ENCODE measurements at regions not wholly inside any gene's neighbourhood (a gene's known extent, or its start where the extent isn't known, plus 50 kb on each side); places are given as distances from the start of the nearest gene placed in this dataset.
A peak's percentile ranks its signal among the peaks of the same experiment; 100 is the strongest.

DNA sequence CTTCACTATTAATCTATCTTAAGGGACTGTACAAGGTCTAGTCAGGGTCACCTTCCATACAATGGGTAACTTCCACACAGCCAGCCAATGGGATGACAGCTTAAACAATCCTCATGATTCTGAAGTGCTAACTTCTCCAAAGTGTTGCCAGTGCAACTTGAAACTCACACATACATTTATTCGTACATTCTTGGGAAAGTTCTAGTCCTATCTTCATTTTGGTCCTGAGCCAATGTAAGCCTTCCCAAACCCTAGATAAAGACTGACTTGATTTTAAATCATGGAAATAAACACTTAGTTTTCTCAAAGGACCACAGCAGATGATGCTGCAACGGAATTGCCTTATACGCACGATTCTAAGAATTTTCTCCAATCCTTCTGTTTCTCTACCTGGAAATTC lies 117.5 kb upstream of the COL1A2 start:
- DNase-seq (ENCODE audit: low read depth) = no peak
- TF ChIP-seq, protein P1, sequence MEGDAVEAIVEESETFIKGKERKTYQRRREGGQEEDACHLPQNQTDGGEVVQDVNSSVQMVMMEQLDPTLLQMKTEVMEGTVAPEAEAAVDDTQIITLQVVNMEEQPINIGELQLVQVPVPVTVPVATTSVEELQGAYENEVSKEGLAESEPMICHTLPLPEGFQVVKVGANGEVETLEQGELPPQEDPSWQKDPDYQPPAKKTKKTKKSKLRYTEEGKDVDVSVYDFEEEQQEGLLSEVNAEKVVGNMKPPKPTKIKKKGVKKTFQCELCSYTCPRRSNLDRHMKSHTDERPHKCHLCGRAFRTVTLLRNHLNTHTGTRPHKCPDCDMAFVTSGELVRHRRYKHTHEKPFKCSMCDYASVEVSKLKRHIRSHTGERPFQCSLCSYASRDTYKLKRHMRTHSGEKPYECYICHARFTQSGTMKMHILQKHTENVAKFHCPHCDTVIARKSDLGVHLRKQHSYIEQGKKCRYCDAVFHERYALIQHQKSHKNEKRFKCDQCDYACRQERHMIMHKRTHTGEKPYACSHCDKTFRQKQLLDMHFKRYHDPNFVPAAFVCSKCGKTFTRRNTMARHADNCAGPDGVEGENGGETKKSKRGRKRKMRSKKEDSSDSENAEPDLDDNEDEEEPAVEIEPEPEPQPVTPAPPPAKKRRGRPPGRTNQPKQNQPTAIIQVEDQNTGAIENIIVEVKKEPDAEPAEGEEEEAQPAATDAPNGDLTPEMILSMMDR (IDR thresholded peaks at IDR 0.05; ENCODE audit: insufficient read depth, low read length) = no peak
- H3K4me3 ChIP-seq (ENCODE audit: low read depth, low read length) = no peak overlapping the region

DNA sequence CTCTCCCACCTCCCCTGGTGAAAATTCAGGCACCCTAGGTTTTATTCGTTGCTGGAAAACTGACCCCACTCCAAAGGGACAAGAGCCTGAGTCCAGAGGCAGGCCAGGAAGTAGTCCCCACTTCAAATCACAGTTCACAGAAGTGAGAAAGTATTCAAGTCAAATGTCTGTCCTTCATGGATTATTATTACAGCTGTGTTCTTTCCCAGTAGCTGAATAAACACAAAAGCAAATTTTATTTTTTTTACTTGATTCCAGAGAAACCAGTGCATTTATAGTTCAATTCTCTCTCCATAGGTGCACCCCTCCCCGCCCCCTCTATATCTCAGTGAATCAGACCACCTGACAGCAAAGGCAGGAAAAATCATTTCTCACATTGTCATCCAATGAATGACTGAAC lies 113.8 kb upstream of the COL1A2 start:
- no peak overlapping the region for H3K4me3 ChIP-seq (ENCODE audit: low read depth, low read length)
- no peak for DNase-seq (ENCODE audit: low read depth)
- TF ChIP-seq, protein P1 (IDR thresholded peaks at IDR 0.05; ENCODE audit: insufficient read depth, low read length) = no peak

DNA sequence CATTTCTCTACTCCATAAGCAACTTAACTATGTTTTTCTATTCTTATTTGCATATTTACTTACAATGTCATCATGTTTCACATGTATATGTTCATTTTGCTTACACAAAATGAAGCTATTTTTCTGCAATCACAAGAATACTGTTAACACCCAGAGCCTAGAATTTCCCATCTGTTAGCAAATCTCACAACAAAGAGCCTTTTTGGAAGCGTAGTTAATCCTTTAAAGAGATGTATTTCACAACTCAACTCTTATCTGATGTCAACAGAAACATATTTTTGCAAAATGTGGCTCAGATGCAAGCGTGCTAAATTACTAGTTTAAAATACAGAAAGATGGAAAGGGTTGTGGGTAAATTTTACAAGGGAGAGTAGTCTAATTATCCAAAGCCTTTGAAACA lies 110.6 kb upstream of the COL1A2 start:
- TF ChIP-seq, protein P1 (IDR thresholded peaks at IDR 0.05; ENCODE audit: insufficient read depth, low read length) = no peak
- no peak overlapping the region for H3K4me3 ChIP-seq (ENCODE audit: low read depth, low read length)
- no peak for DNase-seq (ENCODE audit: low read depth)

DNA sequence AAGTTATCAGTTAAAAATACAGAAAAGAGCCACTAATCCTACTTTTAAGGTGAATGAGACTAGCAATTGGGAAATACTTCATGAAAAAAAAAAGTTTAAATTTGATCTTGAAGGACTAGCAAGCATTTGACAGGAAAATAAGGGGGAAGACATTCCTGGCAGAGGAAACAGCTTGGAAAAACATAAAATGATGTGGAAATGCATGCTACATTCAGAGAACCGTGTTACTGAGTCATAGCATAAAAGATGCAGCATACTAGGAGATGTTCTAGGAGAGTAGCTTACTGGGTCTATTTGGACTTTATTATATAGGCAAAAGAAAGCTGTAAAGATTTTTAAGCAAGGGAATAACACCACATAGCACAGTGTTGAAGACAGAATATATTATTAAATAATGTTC lies 108.6 kb upstream of the COL1A2 start:
- DNase-seq (ENCODE audit: low read depth) = peak; percentile 59
- H3K4me3 ChIP-seq (ENCODE audit: low read depth, low read length) = no peak overlapping the region
- TF ChIP-seq, protein P1 (IDR thresholded peaks at IDR 0.05; ENCODE audit: insufficient read depth, low read length) = no peak

DNA sequence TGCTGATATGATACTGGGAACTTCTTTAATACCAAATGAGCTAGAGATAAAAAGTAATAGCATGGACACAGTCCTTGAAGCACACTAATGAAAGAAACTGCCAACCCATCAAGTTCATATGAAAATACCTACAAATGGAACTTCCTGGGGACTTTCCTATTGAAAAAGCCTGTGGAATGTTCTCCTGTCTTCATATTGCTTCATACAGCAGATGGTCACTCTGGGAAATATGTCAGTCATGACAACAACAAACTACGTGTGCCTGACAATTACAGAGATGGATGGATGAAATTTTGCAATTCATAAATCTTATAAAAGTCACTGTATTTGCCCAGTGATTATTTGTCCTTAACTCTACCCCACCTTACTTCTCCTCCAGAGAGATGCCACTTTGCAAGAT lies 106.6 kb upstream of the COL1A2 start:
- H3K4me3 ChIP-seq (ENCODE audit: low read depth, low read length) = no peak overlapping the region
- TF ChIP-seq, protein P1 (IDR thresholded peaks at IDR 0.05; ENCODE audit: insufficient read depth, low read length) = no peak
- no peak for DNase-seq (ENCODE audit: low read depth)

DNA sequence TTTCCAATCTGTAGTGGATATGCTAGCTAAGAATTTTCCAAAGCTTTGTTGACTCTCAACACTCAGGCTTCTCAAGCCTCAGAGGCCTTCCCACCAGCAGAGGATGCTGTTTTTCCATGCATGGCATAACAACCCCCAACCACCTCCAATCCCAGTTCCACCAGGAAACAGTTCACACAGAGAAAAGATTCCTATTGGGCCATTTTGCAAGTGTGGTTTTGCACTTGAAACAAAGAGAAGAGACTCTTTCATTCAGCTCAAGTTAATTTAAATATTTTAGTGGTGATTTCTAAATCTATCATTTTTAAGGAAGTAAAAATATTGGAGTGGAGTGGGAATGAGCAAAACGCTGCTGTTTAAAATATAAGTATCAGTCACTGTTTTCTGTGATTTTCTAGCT lies 105.6 kb upstream of the COL1A2 start:
- TF ChIP-seq, protein P1 (IDR thresholded peaks at IDR 0.05; ENCODE audit: insufficient read depth, low read length) = peak; percentile 100
- H3K4me3 ChIP-seq (ENCODE audit: low read depth, low read length) = no peak overlapping the region
- DNase-seq (ENCODE audit: low read depth) = peak; percentile 94

DNA sequence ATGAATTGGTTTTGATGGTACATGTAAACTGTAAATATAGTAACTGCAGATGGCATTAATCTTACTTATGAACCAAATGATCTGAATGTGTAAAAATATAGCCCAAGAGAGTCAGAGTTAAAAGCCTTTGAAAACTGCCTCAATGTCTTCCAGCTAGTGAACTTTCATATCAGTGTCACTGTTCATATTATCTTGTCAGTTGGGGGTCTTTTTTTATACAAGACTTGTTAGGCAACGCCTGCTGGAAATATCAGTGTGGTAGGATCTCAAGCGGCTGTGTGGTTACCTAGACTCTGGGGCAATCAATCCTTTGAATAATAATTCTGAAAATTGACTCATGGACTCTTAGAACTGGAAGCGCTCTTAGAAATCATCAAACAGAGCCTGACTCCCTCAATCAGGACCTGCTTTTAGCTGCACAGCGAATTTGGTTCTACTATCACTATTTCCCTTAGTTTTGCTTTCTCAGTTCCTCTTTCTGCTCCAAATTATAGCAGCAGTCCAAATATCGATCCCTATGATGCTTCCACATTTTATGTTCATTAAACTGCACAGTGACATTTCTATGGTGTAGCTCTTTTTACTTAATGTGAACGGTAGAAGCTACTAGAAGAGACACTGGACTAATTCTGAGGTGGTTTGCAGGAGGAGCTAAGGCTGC lies 100.1 kb upstream of the COL1A2 start:
- TF ChIP-seq, protein P1 (IDR thresholded peaks at IDR 0.05; ENCODE audit: insufficient read depth, low read length) = no peak
- peak overlapping the region; percentile 20 for H3K4me3 ChIP-seq (ENCODE audit: low read depth, low read length)
- DNase-seq (ENCODE audit: low read depth) = peak; percentile 25

All from fibroblast of the aortic adventitia (primary cell).